Naive thymus-derived CD4-positive, alpha-beta T cell (primary cell): ENCODE measurements at regions not wholly inside any gene's neighbourhood (a gene's known extent, or its start where the extent isn't known, plus 50 kb on each side); places are given as distances from the start of the nearest gene placed in this dataset.
"Not testable (repeated sequence)": the region's sequence is repeated elsewhere in the genome, so short reads cannot be mapped to it uniquely, and the experiment has no call there.

Experiments used
- ATAC-seq: fragments of 150-1000 bp; cut with Tn5 transposase; 2 replicates; pipeline ENCODE4 v1.10.0; 2021; ENCODE audit warnings: mild to moderate bottlenecking, moderate library complexity
- CTCF ChIA-PET: fragments of 350-600 bp; sonication (Branson Sonifier 250); formaldehyde crosslinking; loops from one replicate; lab custom pipeline; 2021; ENCODE audit warnings: antibody characterized with exemption; lab: Charles Lee
- POLR2A ChIA-PET: fragments of 350-600 bp; sonication (Branson Sonifier 250); formaldehyde crosslinking; loops from one replicate; lab custom pipeline; 2021; ENCODE audit warnings: antibody characterized with exemption, inconsistent platforms; lab: Charles Lee
- DNase-seq, 9 donors: peaks; one replicate each; pipeline versions ENCODE4 v3.0.0 to v3.0.0-alpha.2; 2020 to 2022; ENCODE audit warnings: mixed read lengths in 1 of 9
- H3K27ac ChIP-seq: one replicate; pipeline ENCODE4 v1.7.0; 2013; ENCODE audit warnings: mild to moderate bottlenecking, low read depth, low read length, moderate library complexity
- H3K27me3 ChIP-seq, 2 donors: one replicate each; pipeline ENCODE4 v1.7.0; 2013; ENCODE audit warnings: low read length in 2 of 2, mild to moderate bottlenecking in 2 of 2, moderate library complexity in 2 of 2; ENCODE audit not compliant: control insufficient read depth in 2 of 2, insufficient read depth in 2 of 2
- H3K36me3 ChIP-seq, 3 experiments: 1 replicate in 2 of 3; 2 replicates in 1 of 3; pipeline ENCODE4 v1.7.0; 2013; ENCODE audit warnings: low read length in 3 of 3, mild to moderate bottlenecking in 3 of 3, moderate library complexity in 1 of 3; ENCODE audit not compliant: insufficient read depth in 3 of 3, control insufficient read depth in 2 of 3
- H3K4me1 ChIP-seq, 2 donors: one replicate each; pipeline ENCODE4 v1.7.0; 2013; ENCODE audit warnings: low read length in 2 of 2, mild to moderate bottlenecking in 2 of 2, moderate library complexity in 1 of 2; ENCODE audit not compliant: control insufficient read depth in 2 of 2, insufficient read depth in 2 of 2
- H3K4me3 ChIP-seq: 2 replicates; pipeline ENCODE4 v1.7.0; 2013; ENCODE audit warnings: mild to moderate bottlenecking, low read length
- H3K9me3 ChIP-seq, 3 experiments: 1 replicate in 2 of 3; 2 replicates in 1 of 3; pipeline ENCODE4 v1.7.0; 2013; ENCODE audit warnings: low read length in 3 of 3; ENCODE audit not compliant: control insufficient read depth in 2 of 3
- H3K27ac Mint-ChIP-seq, 9 donors: one replicate each; pipeline ENCODE4 v1.8.0; 2020 to 2022; ENCODE audit warnings: mixed read lengths in 9 of 9, mild to moderate bottlenecking in 8 of 9, moderate library complexity in 5 of 9, inconsistent platforms in 2 of 9
- H3K27me3 Mint-ChIP-seq, 5 donors: one replicate each; pipeline ENCODE4 v1.8.0; 2021 to 2022; ENCODE audit warnings: mixed read lengths in 5 of 5, mild to moderate bottlenecking in 1 of 5
- H3K36me3 Mint-ChIP-seq, 5 donors: one replicate each; pipeline ENCODE4 v1.8.0; 2020 to 2022; ENCODE audit warnings: mixed read lengths in 5 of 5, mild to moderate bottlenecking in 3 of 5, inconsistent platforms in 1 of 5
- H3K4me1 Mint-ChIP-seq, 7 donors: one replicate each; pipeline ENCODE4 v1.8.0; 2020 to 2022; ENCODE audit warnings: mixed read lengths in 7 of 7, mild to moderate bottlenecking in 3 of 7, inconsistent platforms in 1 of 7
- H3K4me3 Mint-ChIP-seq, 10 donors: one replicate each; pipeline ENCODE4 v1.8.0; 2020 to 2022; ENCODE audit warnings: mild to moderate bottlenecking in 10 of 10, mixed read lengths in 10 of 10, moderate library complexity in 6 of 10, inconsistent platforms in 2 of 10
- H3K9me3 Mint-ChIP-seq, 11 donors: one replicate each; pipeline ENCODE4 v1.8.0; 2020 to 2022; ENCODE audit warnings: mixed read lengths in 11 of 11, mild to moderate bottlenecking in 4 of 11, inconsistent platforms in 1 of 11, moderate library complexity in 1 of 11
- intact Hi-C, 2 donors: fragments of 100-400 bp; cut with micrococcal nuclease; formaldehyde crosslinking; loops; one replicate each; pipeline ENCODE4 v1.15.1; 2023

GRCh38 chr3:104266219-104266618, 1100.5 kb upstream of the ALCAM start:
- POLR2A ChIA-PET, H3K27ac ChIP-seq, CTCF ChIA-PET: not testable (repeated sequence)

GRCh38 chr3:104269771-104270170, 1096.9 kb upstream of the ALCAM start:
- H3K4me1 Mint-ChIP-seq, result no peaks in the 10 kb centered on the region
- intact Hi-C loops, result no loop called here

More at GRCh38 chr3:104266219-104266618, 1100.5 kb upstream of the ALCAM start:
- H3K4me3 Mint-ChIP-seq, DNase-seq, H3K4me3 ChIP-seq, intact Hi-C loops, H3K27ac Mint-ChIP-seq, H3K4me1 ChIP-seq, ATAC-seq, H3K27me3 ChIP-seq, H3K36me3 ChIP-seq, H3K9me3 Mint-ChIP-seq, H3K9me3 ChIP-seq, H3K27me3 Mint-ChIP-seq, H3K36me3 Mint-ChIP-seq, H3K4me1 Mint-ChIP-seq: not testable (repeated sequence)

GRCh38 chr3:104273046-104273649, 1093.6 kb upstream of the ALCAM start:
- CTCF ChIA-PET, result no interaction called here
- no peaks in the 10 kb centered on the region for H3K27me3 ChIP-seq
- no peaks in the 10 kb centered on the region for H3K4me1 ChIP-seq
- no peaks in the 10 kb centered on the region for H3K36me3 Mint-ChIP-seq
- H3K4me1 Mint-ChIP-seq, result no peaks in the 10 kb centered on the region
- peaks cover 0 to 3% (median 0%) of the 10 kb centered on the region in 5 donors for H3K27me3 Mint-ChIP-seq
- POLR2A ChIA-PET, result no interaction called here
- intact Hi-C loops, result loop anchor here in 1 of 2 donors (2.0 kb wide), 2 partner anchors 1096 to 1246 kb away; no protein-coding TSS in a partner anchor
- H3K27ac ChIP-seq, result no peak overlapping the region
- no peak for DNase-seq
- no peak overlapping the region for H3K27ac Mint-ChIP-seq
- H3K9me3 ChIP-seq, result peaks cover 0 to 3% (median 0%) of the 10 kb centered on the region in 3 experiments
- no peak overlapping the region for H3K4me3 Mint-ChIP-seq
- no peak for ATAC-seq
- no peak overlapping the region for H3K4me3 ChIP-seq
- peaks cover 0 to 33% (median 6%) of the 10 kb centered on the region in 11 donors for H3K9me3 Mint-ChIP-seq
- H3K36me3 ChIP-seq, result no peaks in the 10 kb centered on the region

More at GRCh38 chr3:104269771-104270170, 1096.9 kb upstream of the ALCAM start:
- Histone ChIP-seq H3K4me1 (no peaks in the 10 kb centered on the region), H3K36me3 (no peaks in the 10 kb centered on the region), H3K4me3 (no peak overlapping the region), H3K9me3 (no peaks in the 10 kb centered on the region), H3K27me3 (no peaks in the 10 kb centered on the region), H3K27ac (no peak overlapping the region)
- Mint-ChIP-seq H3K27me3 (peaks cover 0 to 3% (median 0%) of the 10 kb centered on the region in 5 donors), H3K9me3 (peaks cover 0 to 8% (median 4%) of the 10 kb centered on the region in 11 donors), H3K36me3 (no peaks in the 10 kb centered on the region), H3K27ac (no peak overlapping the region), H3K4me3 (no peak overlapping the region)
- ChIA-PET POLR2A (no interaction called here), CTCF (no interaction called here)
- DNase-seq (no peak), ATAC-seq (no peak)

GRCh38 chr3:104275199-104275598, 1091.5 kb upstream of the ALCAM start:
- Mint-ChIP-seq H3K27me3 (no peaks in the 10 kb centered on the region), H3K4me1 (peaks cover 0 to 9% (median 5%) of the 10 kb centered on the region in 7 donors), H3K27ac (no peak overlapping the region), H3K9me3 (peaks cover 0 to 45% (median 9%) of the 10 kb centered on the region in 11 donors), H3K4me3 (no peak overlapping the region), H3K36me3 (no peaks in the 10 kb centered on the region)
- ATAC-seq (no peak), DNase-seq (no peak)
- Histone ChIP-seq H3K27ac (no peak overlapping the region), H3K27me3 (no peaks in the 10 kb centered on the region), H3K4me1 (no peaks in the 10 kb centered on the region), H3K4me3 (no peak overlapping the region), H3K36me3 (no peaks in the 10 kb centered on the region), H3K9me3 (peaks cover 0 to 3% (median 0%) of the 10 kb centered on the region in 3 experiments)
- intact Hi-C loops, result no loop called here
- ChIA-PET POLR2A (no interaction called here), CTCF (no interaction called here)

GRCh38 chr3:104279617-104280016, 1087.1 kb upstream of the ALCAM start:
- CTCF ChIA-PET, result no interaction called here
- Histone ChIP-seq H3K27me3 (no peaks in the 10 kb centered on the region), H3K36me3 (no peaks in the 10 kb centered on the region), H3K27ac (no peak overlapping the region), H3K9me3 (peaks cover 0 to 12% (median 0%) of the 10 kb centered on the region in 3 experiments), H3K4me3 (peak overlapping the region; percentile 2), H3K4me1 (no peaks in the 10 kb centered on the region)
- peaks cover 9 to 71% (median 25%) of the 10 kb centered on the region in 11 donors for H3K9me3 Mint-ChIP-seq
- POLR2A ChIA-PET, result no interaction called here
- peak overlapping the region in 3 of 10 donors; percentile 12 to 49 (median 42) for H3K4me3 Mint-ChIP-seq
- intact Hi-C loops, result no loop called here
- no peaks in the 10 kb centered on the region for H3K27me3 Mint-ChIP-seq
- DNase-seq (no peak), ATAC-seq (no peak)
- no peak overlapping the region for H3K27ac Mint-ChIP-seq
- H3K4me1 Mint-ChIP-seq, result peaks cover 0 to 9% (median 5%) of the 10 kb centered on the region in 7 donors
- peaks cover 0 to 4% (median 0%) of the 10 kb centered on the region in 5 donors for H3K36me3 Mint-ChIP-seq

- H3K27me3 ChIP-seq, result no peaks in the 10 kb centered on the region
- no peak for DNase-seq
- no peak overlapping the region for H3K4me3 Mint-ChIP-seq
- no peak for ATAC-seq
- peaks cover 0 to 9% (median 5%) of the 10 kb centered on the region in 7 donors for H3K4me1 Mint-ChIP-seq
- H3K4me3 ChIP-seq, result no peak overlapping the region
- intact Hi-C loops, result no loop called here
- no peaks in the 10 kb centered on the region for H3K27me3 Mint-ChIP-seq
- H3K27ac ChIP-seq, result no peak overlapping the region
- ChIA-PET CTCF (no interaction called here), POLR2A (no interaction called here)
- H3K9me3 Mint-ChIP-seq, result peaks cover 9 to 63% (median 24%) of the 10 kb centered on the region in 11 donors
- peaks cover 0 to 10% (median 0%) of the 10 kb centered on the region in 3 experiments for H3K9me3 ChIP-seq
- no peaks in the 10 kb centered on the region for H3K4me1 ChIP-seq
- peaks cover 0 to 4% (median 0%) of the 10 kb centered on the region in 5 donors for H3K36me3 Mint-ChIP-seq
- no peaks in the 10 kb centered on the region for H3K36me3 ChIP-seq
- H3K27ac Mint-ChIP-seq, result no peak overlapping the region
These were observed 1085.0 kb upstream of the ALCAM start for GRCh38 chr3:104281713-104282112.

- POLR2A ChIA-PET, result no interaction called here
- peaks cover 3 to 31% (median 15%) of the 10 kb centered on the region in 11 donors for H3K9me3 Mint-ChIP-seq
- Histone ChIP-seq H3K4me1 (no peaks in the 10 kb centered on the region), H3K36me3 (no peaks in the 10 kb centered on the region), H3K27ac (no peak overlapping the region), H3K9me3 (peaks cover 0 to 1% (median 0%) of the 10 kb centered on the region in 3 experiments), H3K27me3 (no peaks in the 10 kb centered on the region), H3K4me3 (no peak overlapping the region)
- ATAC-seq, result no peak
- no peak overlapping the region for H3K4me3 Mint-ChIP-seq
- DNase-seq, result no peak
- CTCF ChIA-PET, result interaction anchor here (0.6 kb wide), 1 partner anchor 12 kb away, joined by 3 read pairs; no protein-coding TSS in a partner anchor
- peaks cover 0 to 4% (median 0%) of the 10 kb centered on the region in 7 donors for H3K4me1 Mint-ChIP-seq
- intact Hi-C loops, result no loop called here
- peaks cover 0 to 3% (median 0%) of the 10 kb centered on the region in 5 donors for H3K27me3 Mint-ChIP-seq
- peaks cover 0 to 4% (median 0%) of the 10 kb centered on the region in 5 donors for H3K36me3 Mint-ChIP-seq
- no peak overlapping the region for H3K27ac Mint-ChIP-seq
These were observed 1080.1 kb upstream of the ALCAM start for GRCh38 chr3:104286645-104287044.
